ENCODE measurements at regions not wholly inside any gene's neighbourhood (a gene's known extent, or its start where the extent isn't known, plus 50 kb on each side); places are given as distances from the start of the nearest gene placed in this dataset.

GRCh38 chr2:181376999-181377398 lies 80.2 kb upstream of the ITGA4 start:
- H3K4me1 ChIP-seq: peaks cover under 1% of the 10 kb centered on the region
- no peak for TF ChIP-seq CTCF (IDR thresholded peaks at IDR 0.05)
- intact Hi-C loops (cut with DNase I): no loop called here
- H3K4me3 ChIP-seq: no peak overlapping the region
- no peak for ATAC-seq
- no peaks in the 10 kb centered on the region for H3K9me3 ChIP-seq
- no peak overlapping the region for H3K27ac ChIP-seq
- no peak for DNase-seq
- no peaks in the 10 kb centered on the region for H3K27me3 ChIP-seq
- H3K36me3 ChIP-seq: no peaks in the 10 kb centered on the region

- DNase-seq (no peak), ATAC-seq (no peak)
- Histone ChIP-seq H3K36me3 (no peaks in the 10 kb centered on the region), H3K27me3 (no peaks in the 10 kb centered on the region), H3K27ac (no peak overlapping the region), H3K4me1 (no peaks in the 10 kb centered on the region), H3K4me3 (no peak overlapping the region), H3K9me3 (no peaks in the 10 kb centered on the region)
- no peak for TF ChIP-seq CTCF (IDR thresholded peaks at IDR 0.05)
- intact Hi-C loops (cut with DNase I): no loop called here
Measured at GRCh38 chr2:181378491-181378890, 78.7 kb upstream of the ITGA4 start.

- no peaks in the 10 kb centered on the region for H3K4me1 ChIP-seq
- H3K9me3 ChIP-seq: no peaks in the 10 kb centered on the region
- no peak for ATAC-seq
- H3K4me3 ChIP-seq: no peak overlapping the region
- no peaks in the 10 kb centered on the region for H3K36me3 ChIP-seq
- intact Hi-C loops (cut with DNase I): no loop called here
- TF ChIP-seq CTCF (IDR thresholded peaks at IDR 0.05): no peak
- no peaks in the 10 kb centered on the region for H3K27me3 ChIP-seq
- no peak overlapping the region for H3K27ac ChIP-seq
- no peak for DNase-seq
Measured at GRCh38 chr2:181380581-181380980, 76.6 kb upstream of the ITGA4 start.

- no peaks in the 10 kb centered on the region for H3K9me3 ChIP-seq
- intact Hi-C loops (cut with DNase I): no loop called here
- no peaks in the 10 kb centered on the region for H3K36me3 ChIP-seq
- ATAC-seq: no peak
- H3K4me3 ChIP-seq: no peak overlapping the region
- H3K4me1 ChIP-seq: no peaks in the 10 kb centered on the region
- H3K27ac ChIP-seq: no peak overlapping the region
- no peaks in the 10 kb centered on the region for H3K27me3 ChIP-seq
- no peak for DNase-seq
- TF ChIP-seq CTCF (IDR thresholded peaks at IDR 0.05): no peak
Measured at GRCh38 chr2:181384923-181385322, 72.3 kb upstream of the ITGA4 start.

- no peaks in the 10 kb centered on the region for H3K27me3 ChIP-seq
- H3K36me3 ChIP-seq: no peaks in the 10 kb centered on the region
- TF ChIP-seq CTCF (IDR thresholded peaks at IDR 0.05): no peak
- H3K4me3 ChIP-seq: no peak overlapping the region
- ATAC-seq (no peak), DNase-seq (no peak)
- H3K27ac ChIP-seq: no peak overlapping the region
- intact Hi-C loops (cut with DNase I): no loop called here
- no peaks in the 10 kb centered on the region for H3K9me3 ChIP-seq
- H3K4me1 ChIP-seq: no peaks in the 10 kb centered on the region
Measured at GRCh38 chr2:181389524-181389923, 67.7 kb upstream of the ITGA4 start.

- H3K4me1 ChIP-seq: no peaks in the 10 kb centered on the region
- no peak for DNase-seq
- no peaks in the 10 kb centered on the region for H3K9me3 ChIP-seq
- H3K36me3 ChIP-seq: no peaks in the 10 kb centered on the region
- peak overlapping the region; percentile 6 for H3K4me3 ChIP-seq
- peak overlapping the region; percentile 44 for H3K27ac ChIP-seq
- H3K27me3 ChIP-seq: no peaks in the 10 kb centered on the region
- intact Hi-C loops (cut with DNase I): no loop called here
- no peak for TF ChIP-seq CTCF (IDR thresholded peaks at IDR 0.05)
- peak; percentile 81 for ATAC-seq
Measured at GRCh38 chr2:181393472-181393871, 63.7 kb upstream of the ITGA4 start.

All from upper lobe of right lung (tissue), 1 donor.